OCI-LY3 (cell line): ENCODE measurements at regions not wholly inside any gene's neighbourhood (a gene's known extent, or its start where the extent isn't known, plus 50 kb on each side); places are given as distances from the start of the nearest gene placed in this dataset.
A peak's percentile ranks its signal among the peaks of the same experiment; 100 is the strongest.

Source experiments
- H2AFZ ChIP-seq: fragments of 200-600, 300-600 bp; shearing (Covaris generic); 2 replicates; pipeline ENCODE4 v1.6.0; 2014; ENCODE audit warnings: antibody characterized with exemption, low read depth, low read length
- H3K27ac ChIP-seq: fragments of 200-600, 300-600 bp; sonication (generic); 2 replicates; pipeline ENCODE4 v1.5.1; 2014; ENCODE audit warnings: mild to moderate bottlenecking, low read length, moderate library complexity, mixed read lengths
- H3K27me3 ChIP-seq: fragments of 200-600, 300-600 bp; sonication (generic); 2 replicates; pipeline ENCODE4 v1.6.1; 2014; ENCODE audit warnings: low read depth, low read length, mixed read lengths
- H3K36me3 ChIP-seq: fragments of 200-600, 300-600 bp; sonication (generic); replicated peaks from 2 replicates; pipeline ENCODE3; 2014; ENCODE audit warnings: low read depth, low read length, mixed read lengths
- H3K4me1 ChIP-seq: fragments of 300-600, 200-600 bp; sonication (generic); 2 replicates; pipeline ENCODE4 v1.6.1; 2014; ENCODE audit warnings: low read length, mixed read lengths
- H3K4me2 ChIP-seq: fragments of 200-600, 300-600 bp; sonication (generic); 2 replicates; pipeline ENCODE4 v1.6.1; 2014; ENCODE audit warnings: low read length, mixed read lengths
- H3K4me3 ChIP-seq: fragments of 300-600, 200-600 bp; sonication (generic); 2 replicates; pipeline ENCODE4 v1.5.1; 2014; ENCODE audit warnings: antibody characterized with exemption, mild to moderate bottlenecking, low read length, moderate library complexity
- H3K79me2 ChIP-seq: fragments of 300-600, 200-600 bp; shearing (Covaris generic); 2 replicates; pipeline ENCODE4 v1.6.1; 2014; ENCODE audit warnings: mild to moderate bottlenecking, low read length, mixed read lengths
- H3K9ac ChIP-seq: fragments of 300-600, 200-600 bp; shearing (Covaris generic); 2 replicates; pipeline ENCODE4 v1.6.0; 2014; ENCODE audit warnings: mild to moderate bottlenecking, low read length, moderate library complexity
- H3K9me3 ChIP-seq: fragments of 200-600, 300-600 bp; shearing (Covaris generic); 2 replicates; pipeline ENCODE4 v1.6.1; 2014; ENCODE audit warnings: low read length, mixed read lengths; ENCODE audit not compliant: insufficient read depth
- H4K20me1 ChIP-seq: fragments of 200-600, 300-600 bp; sonication (generic); 2 replicates; pipeline ENCODE4 v1.6.1; 2016; ENCODE audit warnings: low read length, mixed read lengths; ENCODE audit not compliant: insufficient read depth
- EZH2phosphoT487 ChIP-seq: fragments of 200-600 bp; shearing (Covaris generic); IDR thresholded peaks from 2 replicates; pipeline ENCODE4 v1.6.1; 2018; ENCODE audit warnings: antibody characterized with exemption, mixed run types, low read depth
- TF ChIP-seq, protein P1 (sequence below): fragments of 200-600, 300-600 bp; sonication (generic); IDR thresholded peaks from 2 replicates; pipeline ENCODE4 v1.5.1; 2014; ENCODE audit warnings: antibody characterized with exemption, low read length, low read depth

DNA sequence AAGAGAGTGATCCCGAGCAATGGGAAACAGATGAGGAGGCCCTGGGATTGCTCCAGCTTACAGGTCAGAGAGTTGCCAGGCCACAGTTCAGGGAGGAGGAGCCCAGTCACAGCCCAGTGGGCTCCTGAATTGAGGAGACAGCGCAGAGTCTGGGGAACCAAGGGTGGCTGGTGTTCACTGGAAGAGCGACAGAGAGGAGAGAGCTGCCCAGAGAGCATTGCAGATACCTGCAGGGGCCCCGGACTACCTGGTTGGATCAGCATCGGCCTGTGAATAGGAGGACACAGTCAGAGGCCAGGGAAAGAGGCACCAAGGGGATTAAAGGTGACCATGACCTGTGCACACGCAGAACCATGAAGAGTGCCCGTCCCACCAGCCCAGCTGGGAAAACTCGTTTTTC, 648.6 kb downstream of the TBC1D22A start:
- no peaks in the 10 kb centered on the region for H4K20me1 ChIP-seq
- no peaks in the 10 kb centered on the region for H3K79me2 ChIP-seq
- no peak for TF ChIP-seq EZH2phosphoT487
- TF ChIP-seq, protein P1, sequence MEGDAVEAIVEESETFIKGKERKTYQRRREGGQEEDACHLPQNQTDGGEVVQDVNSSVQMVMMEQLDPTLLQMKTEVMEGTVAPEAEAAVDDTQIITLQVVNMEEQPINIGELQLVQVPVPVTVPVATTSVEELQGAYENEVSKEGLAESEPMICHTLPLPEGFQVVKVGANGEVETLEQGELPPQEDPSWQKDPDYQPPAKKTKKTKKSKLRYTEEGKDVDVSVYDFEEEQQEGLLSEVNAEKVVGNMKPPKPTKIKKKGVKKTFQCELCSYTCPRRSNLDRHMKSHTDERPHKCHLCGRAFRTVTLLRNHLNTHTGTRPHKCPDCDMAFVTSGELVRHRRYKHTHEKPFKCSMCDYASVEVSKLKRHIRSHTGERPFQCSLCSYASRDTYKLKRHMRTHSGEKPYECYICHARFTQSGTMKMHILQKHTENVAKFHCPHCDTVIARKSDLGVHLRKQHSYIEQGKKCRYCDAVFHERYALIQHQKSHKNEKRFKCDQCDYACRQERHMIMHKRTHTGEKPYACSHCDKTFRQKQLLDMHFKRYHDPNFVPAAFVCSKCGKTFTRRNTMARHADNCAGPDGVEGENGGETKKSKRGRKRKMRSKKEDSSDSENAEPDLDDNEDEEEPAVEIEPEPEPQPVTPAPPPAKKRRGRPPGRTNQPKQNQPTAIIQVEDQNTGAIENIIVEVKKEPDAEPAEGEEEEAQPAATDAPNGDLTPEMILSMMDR = no peak
- H3K4me1 ChIP-seq = no peaks in the 10 kb centered on the region
- H2AFZ ChIP-seq = no peak overlapping the region
- peaks cover 4% of the 10 kb centered on the region; the same call in 1 of the 2 replicates for H3K27me3 ChIP-seq
- H3K4me3 ChIP-seq = no peak overlapping the region
- no peaks in the 10 kb centered on the region for H3K36me3 ChIP-seq
- no peaks in the 10 kb centered on the region for H3K9me3 ChIP-seq
- H3K9ac ChIP-seq = no peak overlapping the region
- H3K4me2 ChIP-seq = no peak overlapping the region
- H3K27ac ChIP-seq = no peak overlapping the region

DNA sequence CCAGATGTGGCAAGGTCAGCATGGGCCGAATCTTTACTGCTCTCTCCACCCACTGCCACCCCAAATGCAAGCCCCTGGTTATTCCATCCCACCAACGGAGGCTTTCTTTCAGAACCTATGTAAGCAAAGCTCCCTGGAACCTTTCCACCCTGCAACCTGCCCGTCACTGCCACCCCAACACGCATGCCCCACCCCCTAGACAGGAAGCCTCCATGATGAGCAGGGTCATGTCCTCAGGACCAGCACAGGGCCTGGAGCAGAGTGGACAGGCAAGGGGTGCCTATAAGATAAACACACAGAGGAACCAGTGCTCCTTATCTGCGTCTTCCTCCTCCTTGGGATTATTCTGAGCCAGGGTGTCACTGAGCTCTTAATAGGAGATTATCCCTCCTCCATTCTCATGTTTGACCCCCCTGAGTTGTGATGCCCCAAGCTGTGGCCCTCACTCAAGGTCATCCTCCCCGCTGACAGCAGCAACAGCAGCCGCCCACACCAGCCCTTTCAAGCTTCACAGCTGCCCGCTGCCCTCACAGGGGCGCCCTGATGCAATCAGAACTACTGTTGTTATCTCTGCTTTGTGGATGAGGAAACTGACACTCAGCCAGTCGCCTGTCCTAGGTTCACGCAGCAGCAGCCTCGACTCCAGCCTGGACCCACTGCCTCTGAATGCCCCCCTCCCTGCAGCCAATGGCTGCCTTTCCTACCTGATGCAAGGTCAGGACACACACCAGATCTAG, 647.3 kb downstream of the TBC1D22A start:
- Histone ChIP-seq H2AFZ (no peak overlapping the region), H3K9ac (no peak overlapping the region), H3K27me3 (peaks cover 4% of the 10 kb centered on the region; the same call in 1 of the 2 replicates), H3K36me3 (no peaks in the 10 kb centered on the region), H4K20me1 (no peaks in the 10 kb centered on the region), H3K27ac (no peak overlapping the region), H3K4me3 (no peak overlapping the region), H3K4me1 (no peaks in the 10 kb centered on the region), H3K79me2 (no peaks in the 10 kb centered on the region), H3K9me3 (no peaks in the 10 kb centered on the region), H3K4me2 (no peak overlapping the region)
- TF ChIP-seq, protein P1 = no peak
- TF ChIP-seq EZH2phosphoT487 = no peak

DNA sequence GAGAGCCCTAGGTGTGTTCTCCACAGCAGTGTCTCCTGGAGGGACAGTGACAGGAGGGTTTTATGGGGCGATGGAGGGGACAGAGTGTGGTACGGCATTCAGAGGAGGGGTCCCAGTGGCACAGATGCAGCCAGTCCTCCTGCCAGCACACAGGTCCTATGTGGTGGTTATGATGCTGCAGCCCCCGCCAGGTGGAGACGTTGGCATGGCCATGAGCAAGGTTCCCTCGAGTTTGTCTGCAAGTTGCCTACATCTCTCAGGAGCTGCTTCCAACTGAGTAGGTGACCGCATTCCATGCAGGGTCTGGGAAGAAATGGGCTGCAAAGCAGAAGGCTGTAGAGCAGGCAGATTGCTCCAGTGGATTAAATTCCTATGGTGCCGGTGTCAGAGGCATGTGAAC, 646.0 kb downstream of the TBC1D22A start:
- H3K4me3 ChIP-seq = no peak overlapping the region
- no peaks in the 10 kb centered on the region for H4K20me1 ChIP-seq
- H3K36me3 ChIP-seq = no peaks in the 10 kb centered on the region
- H3K4me2 ChIP-seq = no peak overlapping the region
- no peaks in the 10 kb centered on the region for H3K9me3 ChIP-seq
- no peaks in the 10 kb centered on the region for H3K79me2 ChIP-seq
- 0 out of 2 replicates have a peak, but pooled peaks cover 4% of the 10 kb centered on the region for H3K27me3 ChIP-seq
- TF ChIP-seq, protein P1 = peak; percentile 50
- TF ChIP-seq EZH2phosphoT487 = no peak
- no peaks in the 10 kb centered on the region for H3K4me1 ChIP-seq
- H3K9ac ChIP-seq = no peak overlapping the region
- H2AFZ ChIP-seq = no peak overlapping the region
- no peak overlapping the region for H3K27ac ChIP-seq

DNA sequence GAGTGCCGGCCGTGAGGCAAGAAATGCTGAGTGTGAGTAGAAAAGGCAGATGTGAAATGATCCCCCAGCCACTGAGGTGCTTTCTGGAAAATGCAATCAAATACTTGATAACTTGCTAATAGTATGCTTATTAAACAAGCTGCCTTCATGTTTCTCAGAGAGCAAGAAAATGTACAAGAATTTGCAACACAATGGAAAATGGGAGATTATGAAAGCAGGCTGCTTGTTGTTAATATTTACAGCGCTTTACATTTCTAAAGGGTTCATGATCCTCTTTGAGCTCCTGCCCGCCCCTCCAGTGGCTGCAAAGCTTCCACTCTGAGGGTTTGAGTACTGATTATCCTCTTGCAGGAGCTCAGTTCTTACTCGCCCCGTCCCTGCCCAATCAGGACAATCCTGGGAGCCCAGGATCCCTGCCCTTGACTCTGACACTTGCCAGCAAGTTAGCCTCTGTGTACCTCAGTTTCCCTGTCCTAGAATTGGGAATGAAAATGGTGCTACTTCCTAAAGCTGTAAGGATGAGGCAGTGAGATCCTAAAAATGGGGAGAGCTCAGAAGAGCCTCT, 645.1 kb downstream of the TBC1D22A start:
- Histone ChIP-seq H3K9ac (no peak overlapping the region), H3K27me3 (0 out of 2 replicates have a peak, but pooled peaks cover 4% of the 10 kb centered on the region), H3K36me3 (no peaks in the 10 kb centered on the region), H2AFZ (no peak overlapping the region), H3K4me2 (no peak overlapping the region), H3K4me1 (no peaks in the 10 kb centered on the region), H3K4me3 (no peak overlapping the region), H3K9me3 (no peaks in the 10 kb centered on the region), H3K79me2 (no peaks in the 10 kb centered on the region), H4K20me1 (no peaks in the 10 kb centered on the region), H3K27ac (no peak overlapping the region)
- TF ChIP-seq, protein P1 = no peak
- TF ChIP-seq EZH2phosphoT487 = no peak
